ENCODE measurements at regions not wholly inside any gene's neighbourhood (a gene's known extent, or its start where the extent isn't known, plus 50 kb on each side); places are given as distances from the start of the nearest gene placed in this dataset.

DNA sequence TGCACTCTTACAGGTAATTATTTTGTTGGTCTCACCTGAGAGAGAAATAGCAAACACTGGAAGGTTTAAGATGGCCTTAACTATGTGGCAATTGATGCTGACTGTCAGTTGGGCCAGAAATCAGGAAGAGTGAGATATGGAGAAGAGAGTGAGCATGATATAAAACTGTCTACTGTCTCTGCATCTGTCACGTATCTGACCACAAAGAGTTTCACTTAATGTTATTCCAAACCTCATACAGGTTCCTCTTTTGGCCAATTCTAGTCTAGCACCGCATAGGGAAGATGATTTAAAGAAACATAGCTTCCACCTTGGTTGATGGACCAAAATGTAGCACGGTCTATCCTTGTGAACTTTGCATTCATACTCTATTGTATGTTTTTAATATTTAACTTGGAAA is 381.0 kb upstream of the BOD1L1 start:
- no peaks in the 10 kb centered on the region for H3K27me3 ChIP-seq (ENCODE audit: control insufficient read depth in 4 of 4, insufficient read depth in 4 of 4, low read length in 3 of 4)
- H3K4me1 ChIP-seq (ENCODE audit: control insufficient read depth in 4 of 4, insufficient read depth in 4 of 4, low read length in 3 of 4) = no peaks in the 10 kb centered on the region
- TF ChIP-seq FOXA2 (IDR thresholded peaks at IDR 0.05) = no peak
- TF ChIP-seq, protein P1, sequence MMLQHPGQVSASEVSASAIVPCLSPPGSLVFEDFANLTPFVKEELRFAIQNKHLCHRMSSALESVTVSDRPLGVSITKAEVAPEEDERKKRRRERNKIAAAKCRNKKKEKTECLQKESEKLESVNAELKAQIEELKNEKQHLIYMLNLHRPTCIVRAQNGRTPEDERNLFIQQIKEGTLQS (IDR thresholded peaks at IDR 0.05) = no peak
- TF ChIP-seq, protein P2, sequence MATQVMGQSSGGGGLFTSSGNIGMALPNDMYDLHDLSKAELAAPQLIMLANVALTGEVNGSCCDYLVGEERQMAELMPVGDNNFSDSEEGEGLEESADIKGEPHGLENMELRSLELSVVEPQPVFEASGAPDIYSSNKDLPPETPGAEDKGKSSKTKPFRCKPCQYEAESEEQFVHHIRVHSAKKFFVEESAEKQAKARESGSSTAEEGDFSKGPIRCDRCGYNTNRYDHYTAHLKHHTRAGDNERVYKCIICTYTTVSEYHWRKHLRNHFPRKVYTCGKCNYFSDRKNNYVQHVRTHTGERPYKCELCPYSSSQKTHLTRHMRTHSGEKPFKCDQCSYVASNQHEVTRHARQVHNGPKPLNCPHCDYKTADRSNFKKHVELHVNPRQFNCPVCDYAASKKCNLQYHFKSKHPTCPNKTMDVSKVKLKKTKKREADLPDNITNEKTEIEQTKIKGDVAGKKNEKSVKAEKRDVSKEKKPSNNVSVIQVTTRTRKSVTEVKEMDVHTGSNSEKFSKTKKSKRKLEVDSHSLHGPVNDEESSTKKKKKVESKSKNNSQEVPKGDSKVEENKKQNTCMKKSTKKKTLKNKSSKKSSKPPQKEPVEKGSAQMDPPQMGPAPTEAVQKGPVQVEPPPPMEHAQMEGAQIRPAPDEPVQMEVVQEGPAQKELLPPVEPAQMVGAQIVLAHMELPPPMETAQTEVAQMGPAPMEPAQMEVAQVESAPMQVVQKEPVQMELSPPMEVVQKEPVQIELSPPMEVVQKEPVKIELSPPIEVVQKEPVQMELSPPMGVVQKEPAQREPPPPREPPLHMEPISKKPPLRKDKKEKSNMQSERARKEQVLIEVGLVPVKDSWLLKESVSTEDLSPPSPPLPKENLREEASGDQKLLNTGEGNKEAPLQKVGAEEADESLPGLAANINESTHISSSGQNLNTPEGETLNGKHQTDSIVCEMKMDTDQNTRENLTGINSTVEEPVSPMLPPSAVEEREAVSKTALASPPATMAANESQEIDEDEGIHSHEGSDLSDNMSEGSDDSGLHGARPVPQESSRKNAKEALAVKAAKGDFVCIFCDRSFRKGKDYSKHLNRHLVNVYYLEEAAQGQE (IDR thresholded peaks at IDR 0.05) = no peak
- TF ChIP-seq NR2F2 (IDR thresholded peaks at IDR 0.05) = no peak
- TF ChIP-seq EGR1 (IDR thresholded peaks at IDR 0.05; ENCODE audit: low read depth in 2 of 2) = no peak
- no peak for TF ChIP-seq RAD21 (IDR thresholded peaks at IDR 0.05)
- no peak for TF ChIP-seq RXRA (IDR thresholded peaks at IDR 0.05)
- no peak for TF ChIP-seq FOXA1 (IDR thresholded peaks at IDR 0.05)
- TF ChIP-seq TAF1 (conservative IDR thresholded peaks at IDR 0.05) = no peak
- TF ChIP-seq, protein P3, sequence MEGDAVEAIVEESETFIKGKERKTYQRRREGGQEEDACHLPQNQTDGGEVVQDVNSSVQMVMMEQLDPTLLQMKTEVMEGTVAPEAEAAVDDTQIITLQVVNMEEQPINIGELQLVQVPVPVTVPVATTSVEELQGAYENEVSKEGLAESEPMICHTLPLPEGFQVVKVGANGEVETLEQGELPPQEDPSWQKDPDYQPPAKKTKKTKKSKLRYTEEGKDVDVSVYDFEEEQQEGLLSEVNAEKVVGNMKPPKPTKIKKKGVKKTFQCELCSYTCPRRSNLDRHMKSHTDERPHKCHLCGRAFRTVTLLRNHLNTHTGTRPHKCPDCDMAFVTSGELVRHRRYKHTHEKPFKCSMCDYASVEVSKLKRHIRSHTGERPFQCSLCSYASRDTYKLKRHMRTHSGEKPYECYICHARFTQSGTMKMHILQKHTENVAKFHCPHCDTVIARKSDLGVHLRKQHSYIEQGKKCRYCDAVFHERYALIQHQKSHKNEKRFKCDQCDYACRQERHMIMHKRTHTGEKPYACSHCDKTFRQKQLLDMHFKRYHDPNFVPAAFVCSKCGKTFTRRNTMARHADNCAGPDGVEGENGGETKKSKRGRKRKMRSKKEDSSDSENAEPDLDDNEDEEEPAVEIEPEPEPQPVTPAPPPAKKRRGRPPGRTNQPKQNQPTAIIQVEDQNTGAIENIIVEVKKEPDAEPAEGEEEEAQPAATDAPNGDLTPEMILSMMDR (IDR thresholded peaks at IDR 0.05; ENCODE audit: low read depth, low read length, missing input control) = no peak
- no peak for TF ChIP-seq YY1 (IDR thresholded peaks at IDR 0.05)
- TF ChIP-seq, protein P4, sequence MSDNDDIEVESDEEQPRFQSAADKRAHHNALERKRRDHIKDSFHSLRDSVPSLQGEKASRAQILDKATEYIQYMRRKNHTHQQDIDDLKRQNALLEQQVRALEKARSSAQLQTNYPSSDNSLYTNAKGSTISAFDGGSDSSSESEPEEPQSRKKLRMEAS (IDR thresholded peaks at IDR 0.05) = no peak
- TF ChIP-seq, protein P5, sequence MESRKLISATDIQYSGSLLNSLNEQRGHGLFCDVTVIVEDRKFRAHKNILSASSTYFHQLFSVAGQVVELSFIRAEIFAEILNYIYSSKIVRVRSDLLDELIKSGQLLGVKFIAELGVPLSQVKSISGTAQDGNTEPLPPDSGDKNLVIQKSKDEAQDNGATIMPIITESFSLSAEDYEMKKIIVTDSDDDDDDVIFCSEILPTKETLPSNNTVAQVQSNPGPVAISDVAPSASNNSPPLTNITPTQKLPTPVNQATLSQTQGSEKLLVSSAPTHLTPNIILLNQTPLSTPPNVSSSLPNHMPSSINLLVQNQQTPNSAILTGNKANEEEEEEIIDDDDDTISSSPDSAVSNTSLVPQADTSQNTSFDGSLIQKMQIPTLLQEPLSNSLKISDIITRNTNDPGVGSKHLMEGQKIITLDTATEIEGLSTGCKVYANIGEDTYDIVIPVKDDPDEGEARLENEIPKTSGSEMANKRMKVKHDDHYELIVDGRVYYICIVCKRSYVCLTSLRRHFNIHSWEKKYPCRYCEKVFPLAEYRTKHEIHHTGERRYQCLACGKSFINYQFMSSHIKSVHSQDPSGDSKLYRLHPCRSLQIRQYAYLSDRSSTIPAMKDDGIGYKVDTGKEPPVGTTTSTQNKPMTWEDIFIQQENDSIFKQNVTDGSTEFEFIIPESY (IDR thresholded peaks at IDR 0.05) = no peak
- no peak for TF ChIP-seq HNF4A (conservative IDR thresholded peaks at IDR 0.05)
- TF ChIP-seq SP1 (IDR thresholded peaks at IDR 0.05) = no peak
- no peak for TF ChIP-seq JUND (IDR thresholded peaks at IDR 0.05)
- TF ChIP-seq HNF4G (IDR thresholded peaks at IDR 0.05) = no peak
- no peak for TF ChIP-seq GABPA (IDR thresholded peaks at IDR 0.05 in 1 of 2, conservative IDR thresholded peaks at IDR 0.05 in 1 of 2)
- no peak overlapping the region for H3K27ac ChIP-seq (ENCODE audit: low read depth in 1 of 2, low read length in 2 of 2)
- no peak overlapping the region for H3K4me3 ChIP-seq (ENCODE audit: low read depth in 1 of 3, low read length in 3 of 3)
- H3K9me3 ChIP-seq (ENCODE audit: control insufficient read depth in 4 of 4, low read length in 3 of 4) = no peaks in the 10 kb centered on the region
- 73% methylated on average over 3 of the region's 3 CpGs for WGBS
- no peak overlapping the region for H3K9ac ChIP-seq (ENCODE audit: low read depth in 1 of 2, low read length in 2 of 2)
- H3K36me3 ChIP-seq (ENCODE audit: control insufficient read depth in 4 of 4, insufficient read depth in 3 of 4, low read depth in 1 of 4, low read length in 3 of 4) = no peaks in the 10 kb centered on the region
- DNase-seq (ENCODE audit: low spot score) = no peak

All from liver (tissue), 8 donors.